Fibroblast of lung (primary cell): ENCODE measurements at regions not wholly inside any gene's neighbourhood (a gene's known extent, or its start where the extent isn't known, plus 50 kb on each side); places are given as distances from the start of the nearest gene placed in this dataset.

Experiments used
- CTCF ChIP-seq, 2 donors: IDR thresholded peaks in 1 of 2; conservative IDR thresholded peaks in 1 of 2; 1 replicate in 1 of 2; 2 replicates in 1 of 2; pipeline ENCODE4 v1.5.1; 2011 to 2012; ENCODE audit warnings: low read length in 2 of 2, control low read depth in 1 of 2, inconsistent platforms in 1 of 2, low read depth in 1 of 2, mild to moderate bottlenecking in 1 of 2
- EZH2 ChIP-seq: IDR thresholded peaks from 2 replicates; pipeline ENCODE4 v1.5.1; 2012; ENCODE audit warnings: low read length, control low read depth, mild to moderate bottlenecking; ENCODE audit errors: missing control alignments

DNA sequence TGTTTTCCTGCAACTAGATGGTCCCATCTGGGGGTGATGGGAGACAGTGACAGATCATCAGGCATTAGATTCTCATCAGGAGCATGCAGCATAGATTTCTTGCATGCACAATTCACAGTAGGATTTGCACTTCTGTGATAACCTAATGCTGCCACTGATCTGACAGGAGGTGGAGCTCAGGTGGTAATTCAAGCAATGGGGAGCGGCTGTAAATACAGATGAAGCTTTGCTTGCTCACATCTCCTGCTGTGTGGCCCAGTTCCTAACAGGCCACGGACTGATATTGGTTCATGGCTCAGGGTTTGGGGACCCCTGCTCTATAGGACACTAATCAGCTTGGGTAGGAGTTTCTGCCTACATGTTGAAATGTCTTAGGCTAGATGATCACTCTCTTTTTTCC lies 320.0 kb downstream of the PRDM2 start:
- no peak for TF ChIP-seq CTCF (conservative IDR thresholded peaks at IDR 0.05 in 1 of 2, IDR thresholded peaks at IDR 0.05 in 1 of 2; ENCODE audit: low read depth in 1 of 2, low read length in 2 of 2)
- TF ChIP-seq EZH2: no peak
